ENCODE measurements at regions not wholly inside any gene's neighbourhood (a gene's known extent, or its start where the extent isn't known, plus 50 kb on each side); places are given as distances from the start of the nearest gene placed in this dataset.

DNA sequence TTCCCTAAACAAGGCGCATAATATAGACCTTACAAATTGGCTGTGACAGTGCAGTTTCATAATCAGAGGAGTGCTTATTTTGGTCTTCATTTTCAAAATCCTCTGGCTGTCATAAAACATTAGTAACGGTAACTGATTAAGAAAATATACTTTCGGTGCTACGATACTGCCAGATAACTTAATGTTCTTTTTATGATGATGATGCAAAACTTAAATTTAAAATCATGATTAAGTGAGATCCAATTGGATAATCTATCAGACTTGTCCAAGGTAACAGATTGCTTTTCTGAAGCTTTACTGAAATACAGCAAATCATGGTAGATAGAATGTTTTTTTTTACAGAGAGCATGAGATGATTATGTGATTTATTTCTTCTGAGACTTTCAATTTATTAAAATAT is 364.2 kb upstream of the CNTN3 start:
- TF ChIP-seq, protein P1, sequence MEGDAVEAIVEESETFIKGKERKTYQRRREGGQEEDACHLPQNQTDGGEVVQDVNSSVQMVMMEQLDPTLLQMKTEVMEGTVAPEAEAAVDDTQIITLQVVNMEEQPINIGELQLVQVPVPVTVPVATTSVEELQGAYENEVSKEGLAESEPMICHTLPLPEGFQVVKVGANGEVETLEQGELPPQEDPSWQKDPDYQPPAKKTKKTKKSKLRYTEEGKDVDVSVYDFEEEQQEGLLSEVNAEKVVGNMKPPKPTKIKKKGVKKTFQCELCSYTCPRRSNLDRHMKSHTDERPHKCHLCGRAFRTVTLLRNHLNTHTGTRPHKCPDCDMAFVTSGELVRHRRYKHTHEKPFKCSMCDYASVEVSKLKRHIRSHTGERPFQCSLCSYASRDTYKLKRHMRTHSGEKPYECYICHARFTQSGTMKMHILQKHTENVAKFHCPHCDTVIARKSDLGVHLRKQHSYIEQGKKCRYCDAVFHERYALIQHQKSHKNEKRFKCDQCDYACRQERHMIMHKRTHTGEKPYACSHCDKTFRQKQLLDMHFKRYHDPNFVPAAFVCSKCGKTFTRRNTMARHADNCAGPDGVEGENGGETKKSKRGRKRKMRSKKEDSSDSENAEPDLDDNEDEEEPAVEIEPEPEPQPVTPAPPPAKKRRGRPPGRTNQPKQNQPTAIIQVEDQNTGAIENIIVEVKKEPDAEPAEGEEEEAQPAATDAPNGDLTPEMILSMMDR (IDR thresholded peaks at IDR 0.05; ENCODE audit: low read length) = no peak
- TF ChIP-seq EZH2 (IDR thresholded peaks at IDR 0.05; ENCODE audit: borderline replicate concordance, low read length) = no peak

Measured in OCI-LY1 (cell line).